ENCODE measurements at regions not wholly inside any gene's neighbourhood (a gene's known extent, or its start where the extent isn't known, plus 50 kb on each side); places are given as distances from the start of the nearest gene placed in this dataset.

GRCh38 chr16:63488955-63489354, 1452.7 kb upstream of the CDH8 start:
- TF ChIP-seq CTCF (IDR thresholded peaks at IDR 0.05) (no peak), POLR2AphosphoS5 (IDR thresholded peaks at IDR 0.05) (no peak), EP300 (IDR thresholded peaks at IDR 0.05) (no peak)

Measured in stomach (tissue), 4 donors.